ENCODE measurements at regions not wholly inside any gene's neighbourhood (a gene's known extent, or its start where the extent isn't known, plus 50 kb on each side); places are given as distances from the start of the nearest gene placed in this dataset.

DNA sequence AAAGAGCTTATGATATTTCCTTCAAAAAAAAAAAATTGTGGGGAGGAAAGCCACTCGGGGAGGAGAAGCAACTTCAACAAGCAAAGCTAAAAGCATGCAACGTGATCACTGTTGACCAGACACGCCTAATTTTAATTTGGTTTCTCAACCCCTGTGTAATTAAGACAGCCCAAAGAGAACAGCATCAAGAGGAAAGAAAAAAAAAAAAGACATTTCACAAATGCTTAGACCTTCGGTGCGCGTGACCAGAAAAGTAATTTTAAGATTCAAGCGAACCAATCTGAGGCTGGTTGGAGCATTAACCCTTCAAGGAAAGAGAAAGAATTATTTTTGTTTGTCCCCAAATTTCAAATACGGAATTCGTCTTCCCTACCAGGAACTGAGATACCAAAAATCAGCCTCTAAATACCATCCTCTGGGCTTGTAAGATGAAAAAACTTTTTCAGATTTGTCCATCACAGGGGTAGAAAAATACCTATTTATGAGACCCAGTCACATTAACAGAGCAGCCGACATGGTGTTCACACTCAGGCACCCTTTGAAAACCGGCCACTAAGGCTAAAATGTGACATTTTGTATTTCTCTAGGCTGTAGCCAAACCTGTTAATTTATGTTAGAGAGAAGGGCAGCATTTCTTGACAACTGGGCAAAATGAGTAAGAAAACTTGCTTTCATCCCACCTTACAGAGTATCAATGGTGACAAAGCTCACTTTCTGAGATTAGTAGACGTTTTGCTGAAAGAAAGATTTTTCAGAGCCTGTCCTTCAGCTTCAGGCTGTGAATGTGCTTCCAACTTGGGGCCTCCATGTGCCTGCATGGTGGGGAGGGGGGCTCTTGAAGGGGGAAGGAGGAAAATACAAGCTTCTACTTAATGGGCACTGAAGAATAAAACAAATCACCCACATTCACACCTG lies 179.9 kb upstream of the KLF14 start:
- no peak for DNase-seq
- peak overlapping the region; percentile 1 to 73 for H3K27ac ChIP-seq
- TF ChIP-seq, protein P1, sequence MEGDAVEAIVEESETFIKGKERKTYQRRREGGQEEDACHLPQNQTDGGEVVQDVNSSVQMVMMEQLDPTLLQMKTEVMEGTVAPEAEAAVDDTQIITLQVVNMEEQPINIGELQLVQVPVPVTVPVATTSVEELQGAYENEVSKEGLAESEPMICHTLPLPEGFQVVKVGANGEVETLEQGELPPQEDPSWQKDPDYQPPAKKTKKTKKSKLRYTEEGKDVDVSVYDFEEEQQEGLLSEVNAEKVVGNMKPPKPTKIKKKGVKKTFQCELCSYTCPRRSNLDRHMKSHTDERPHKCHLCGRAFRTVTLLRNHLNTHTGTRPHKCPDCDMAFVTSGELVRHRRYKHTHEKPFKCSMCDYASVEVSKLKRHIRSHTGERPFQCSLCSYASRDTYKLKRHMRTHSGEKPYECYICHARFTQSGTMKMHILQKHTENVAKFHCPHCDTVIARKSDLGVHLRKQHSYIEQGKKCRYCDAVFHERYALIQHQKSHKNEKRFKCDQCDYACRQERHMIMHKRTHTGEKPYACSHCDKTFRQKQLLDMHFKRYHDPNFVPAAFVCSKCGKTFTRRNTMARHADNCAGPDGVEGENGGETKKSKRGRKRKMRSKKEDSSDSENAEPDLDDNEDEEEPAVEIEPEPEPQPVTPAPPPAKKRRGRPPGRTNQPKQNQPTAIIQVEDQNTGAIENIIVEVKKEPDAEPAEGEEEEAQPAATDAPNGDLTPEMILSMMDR (IDR thresholded peaks at IDR 0.05), result no peak
- no peak for TF ChIP-seq POLR2A (IDR thresholded peaks at IDR 0.05)
- peaks cover 51% of the 10 kb centered on the region for H3K4me1 ChIP-seq
- no peaks in the 10 kb centered on the region for H3K36me3 ChIP-seq (ENCODE audit: low read depth, missing control alignments)
- WGBS, 2 donors, result 44 to 55% methylated on average over 12 of the region's 12 CpGs
- no peaks in the 10 kb centered on the region for H3K9me3 ChIP-seq
- H3K27me3 ChIP-seq, result no peaks in the 10 kb centered on the region
- intact Hi-C loops (cut with DNase I; ENCODE audit: low total_unique reads), result no loop called here
- H3K4me3 ChIP-seq, result no peak overlapping the region

- intact Hi-C loops (cut with DNase I; ENCODE audit: low total_unique reads), result no loop called here
- Histone ChIP-seq H3K4me1 (peaks cover 51% of the 10 kb centered on the region), H3K27ac (peak overlapping the region; percentile 1 to 73), H3K27me3 (no peaks in the 10 kb centered on the region), H3K9me3 (no peaks in the 10 kb centered on the region), H3K36me3 (ENCODE audit: low read depth, missing control alignments) (no peaks in the 10 kb centered on the region), H3K4me3 (no peak overlapping the region)
- 88 to 90% methylated on average over 10 of the region's 10 CpGs for WGBS, 2 donors
- TF ChIP-seq POLR2A (IDR thresholded peaks at IDR 0.05), result no peak
- TF ChIP-seq, protein P1 (IDR thresholded peaks at IDR 0.05), result no peak
- DNase-seq, result no peak
Measured at GRCh38 chr7:130914554-130915294, 180.7 kb upstream of the KLF14 start.

- Histone ChIP-seq H3K36me3 (ENCODE audit: low read depth, missing control alignments) (no peaks in the 10 kb centered on the region), H3K27ac (peak overlapping the region in 1 of 2 donors; percentile 26), H3K9me3 (no peaks in the 10 kb centered on the region), H3K27me3 (no peaks in the 10 kb centered on the region), H3K4me3 (no peak overlapping the region), H3K4me1 (peaks cover 44% of the 10 kb centered on the region)
- WGBS, 2 donors, result 74 to 77% methylated on average over 5 of the region's 5 CpGs
- no peak for DNase-seq
- intact Hi-C loops (cut with DNase I; ENCODE audit: low total_unique reads), result no loop called here
- TF ChIP-seq, protein P1 (IDR thresholded peaks at IDR 0.05), result no peak
Measured at GRCh38 chr7:130917669-130918128, 183.7 kb upstream of the KLF14 start.

DNA sequence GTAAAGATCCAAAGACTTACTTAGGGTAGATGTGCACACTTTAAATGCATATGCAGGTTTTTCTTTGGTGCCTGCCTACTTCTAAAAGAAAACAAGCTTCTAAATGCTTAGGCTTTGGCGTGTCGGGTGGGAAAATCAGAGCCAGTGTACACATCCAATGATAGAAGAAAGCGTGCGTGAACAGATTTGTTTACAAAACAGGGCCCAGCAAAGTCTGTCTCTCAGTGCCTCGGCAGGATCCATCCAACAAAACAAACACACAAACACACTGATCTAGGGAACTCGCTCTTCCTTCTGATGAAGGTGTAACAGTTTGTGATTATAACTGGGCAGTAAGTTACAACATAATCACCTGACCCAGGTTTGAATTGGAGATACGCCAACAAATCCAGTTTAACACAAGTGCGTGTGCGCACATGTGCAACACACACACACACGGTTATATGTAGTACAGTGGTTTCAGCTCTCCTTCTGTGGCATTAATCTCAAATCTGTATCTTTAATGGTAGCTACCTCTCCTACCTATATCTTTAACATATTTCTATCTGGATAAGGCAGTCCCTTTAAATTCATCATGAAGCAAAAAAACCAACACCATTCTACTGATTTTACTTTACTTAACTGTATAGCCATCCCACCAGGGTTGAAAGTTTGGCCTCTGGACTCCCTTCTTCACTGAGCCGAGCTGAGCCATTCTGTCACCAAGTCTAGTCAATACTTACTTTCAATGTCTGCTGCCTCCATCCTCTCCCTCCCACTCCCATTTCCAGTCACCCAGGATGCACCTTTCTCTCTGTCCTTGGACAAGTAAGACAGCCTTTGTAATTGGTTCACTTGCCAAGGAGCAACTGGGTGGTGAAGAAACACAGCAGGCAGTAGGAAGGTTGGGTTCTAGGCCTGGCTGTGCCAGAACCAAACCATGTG lies 184.4 kb upstream of the KLF14 start:
- Histone ChIP-seq H3K27me3 (no peaks in the 10 kb centered on the region), H3K9me3 (no peaks in the 10 kb centered on the region), H3K36me3 (ENCODE audit: low read depth, missing control alignments) (no peaks in the 10 kb centered on the region), H3K27ac (peak overlapping the region in 1 of 2 donors; percentile 11), H3K4me3 (no peak overlapping the region), H3K4me1 (peaks cover 44% of the 10 kb centered on the region)
- intact Hi-C loops (cut with DNase I; ENCODE audit: low total_unique reads), result no loop called here
- 74 to 77% methylated on average over 11 of the region's 11 CpGs for WGBS, 2 donors
- no peak for TF ChIP-seq POLR2A (IDR thresholded peaks at IDR 0.05)
- TF ChIP-seq, protein P1 (IDR thresholded peaks at IDR 0.05), result no peak
- DNase-seq, result no peak

Measured in testis (tissue), 2 donors.